ENCODE measurements at regions not wholly inside any gene's neighbourhood (a gene's known extent, or its start where the extent isn't known, plus 50 kb on each side); places are given as distances from the start of the nearest gene placed in this dataset.

GRCh38 chr2:60629801-60630385 lies 76.4 kb upstream of the BCL11A start:
- H3K4me3 ChIP-seq (ENCODE audit: low read depth, low read length) = no peak overlapping the region
- DNase-seq (ENCODE audit: low read depth, low spot score) = no peak
- in situ Hi-C loops (cut with HindIII; ENCODE audit: low sequenced_read_pairs) = no loop called here
- TF ChIP-seq, protein P1, sequence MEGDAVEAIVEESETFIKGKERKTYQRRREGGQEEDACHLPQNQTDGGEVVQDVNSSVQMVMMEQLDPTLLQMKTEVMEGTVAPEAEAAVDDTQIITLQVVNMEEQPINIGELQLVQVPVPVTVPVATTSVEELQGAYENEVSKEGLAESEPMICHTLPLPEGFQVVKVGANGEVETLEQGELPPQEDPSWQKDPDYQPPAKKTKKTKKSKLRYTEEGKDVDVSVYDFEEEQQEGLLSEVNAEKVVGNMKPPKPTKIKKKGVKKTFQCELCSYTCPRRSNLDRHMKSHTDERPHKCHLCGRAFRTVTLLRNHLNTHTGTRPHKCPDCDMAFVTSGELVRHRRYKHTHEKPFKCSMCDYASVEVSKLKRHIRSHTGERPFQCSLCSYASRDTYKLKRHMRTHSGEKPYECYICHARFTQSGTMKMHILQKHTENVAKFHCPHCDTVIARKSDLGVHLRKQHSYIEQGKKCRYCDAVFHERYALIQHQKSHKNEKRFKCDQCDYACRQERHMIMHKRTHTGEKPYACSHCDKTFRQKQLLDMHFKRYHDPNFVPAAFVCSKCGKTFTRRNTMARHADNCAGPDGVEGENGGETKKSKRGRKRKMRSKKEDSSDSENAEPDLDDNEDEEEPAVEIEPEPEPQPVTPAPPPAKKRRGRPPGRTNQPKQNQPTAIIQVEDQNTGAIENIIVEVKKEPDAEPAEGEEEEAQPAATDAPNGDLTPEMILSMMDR (IDR thresholded peaks at IDR 0.05; ENCODE audit: low read depth, low read length) = no peak

- TF ChIP-seq, protein P1 (IDR thresholded peaks at IDR 0.05; ENCODE audit: low read depth, low read length) = no peak
- in situ Hi-C loops (cut with HindIII; ENCODE audit: low sequenced_read_pairs) = no loop called here
- DNase-seq (ENCODE audit: low read depth, low spot score) = no peak
- H3K4me3 ChIP-seq (ENCODE audit: low read depth, low read length) = no peak overlapping the region
These were observed 80.2 kb upstream of the BCL11A start for GRCh38 chr2:60633615-60634014.

DNA sequence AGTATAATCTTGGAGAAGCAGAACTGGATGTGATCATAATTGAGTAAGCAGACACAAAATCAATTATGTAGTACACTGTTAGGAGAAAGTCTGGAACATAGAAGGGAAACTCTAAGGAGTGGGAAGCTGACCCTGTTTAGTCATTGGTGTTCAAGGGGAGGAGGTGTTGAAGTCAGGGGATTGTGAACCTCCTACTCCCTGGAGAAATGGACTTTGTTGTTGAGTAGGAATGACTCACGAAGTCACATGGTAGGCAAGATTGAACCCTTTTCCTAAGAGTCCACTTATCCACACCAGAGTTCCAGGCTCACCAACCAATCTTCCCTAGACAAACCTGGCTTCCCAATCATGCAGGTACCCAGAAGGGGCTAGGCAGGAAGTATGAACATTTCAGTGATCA lies 81.0 kb upstream of the BCL11A start:
- H3K4me3 ChIP-seq (ENCODE audit: low read depth, low read length) = no peak overlapping the region
- TF ChIP-seq, protein P1 (IDR thresholded peaks at IDR 0.05; ENCODE audit: low read depth, low read length) = no peak
- in situ Hi-C loops (cut with HindIII; ENCODE audit: low sequenced_read_pairs) = no loop called here
- DNase-seq (ENCODE audit: low read depth, low spot score) = no peak

DNA sequence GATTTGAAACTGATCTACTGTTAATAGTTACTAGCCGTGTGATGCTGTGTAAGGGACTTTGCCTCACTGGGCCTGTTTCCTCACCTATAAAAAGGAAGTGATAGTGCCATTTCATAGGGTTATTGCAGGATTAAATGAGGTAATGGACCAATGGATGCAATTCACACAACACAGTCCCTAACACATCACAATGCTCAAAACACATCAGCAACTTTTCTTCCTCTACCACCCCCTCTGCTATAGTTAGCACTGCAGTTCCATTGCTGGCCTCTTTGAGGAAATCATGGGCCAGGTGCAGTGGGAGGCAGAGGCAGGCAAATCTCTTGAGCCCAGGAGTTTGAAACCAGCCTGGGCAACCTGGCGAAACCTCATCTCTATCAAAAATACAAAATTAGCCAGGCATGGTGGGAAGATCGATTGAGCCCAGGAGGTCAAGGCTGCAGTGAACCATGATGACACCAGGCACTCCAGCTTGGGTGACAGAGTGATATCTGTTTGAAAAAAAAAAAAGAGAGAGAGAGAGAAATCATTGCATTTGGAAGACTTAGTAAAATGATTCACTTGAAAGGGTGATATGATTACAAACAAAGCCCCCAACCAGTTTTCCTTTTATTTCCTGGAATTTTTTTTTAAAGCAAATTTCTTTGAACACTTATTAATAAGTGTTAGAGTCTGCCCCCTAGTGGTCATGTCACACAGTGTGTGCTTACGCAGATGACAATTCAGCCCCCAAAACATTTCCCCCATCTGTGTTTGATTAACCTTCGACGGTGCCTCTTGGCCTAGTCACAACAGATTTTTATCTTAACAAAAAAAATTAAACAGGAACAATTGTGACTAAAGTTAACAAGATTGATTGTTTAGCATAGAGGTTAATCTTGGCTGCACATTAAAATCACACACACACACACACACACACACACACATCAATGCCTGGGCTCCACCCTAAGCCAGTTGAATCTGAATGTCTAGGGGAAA lies 88.6 kb upstream of the BCL11A start:
- H3K4me3 ChIP-seq (ENCODE audit: low read depth, low read length) = no peak overlapping the region
- in situ Hi-C loops (cut with HindIII; ENCODE audit: low sequenced_read_pairs) = no loop called here
- peak; percentile 51 for DNase-seq (ENCODE audit: low read depth, low spot score)
- TF ChIP-seq, protein P1 (IDR thresholded peaks at IDR 0.05; ENCODE audit: low read depth, low read length) = peak; percentile 73

- H3K4me3 ChIP-seq (ENCODE audit: low read depth, low read length) = no peak overlapping the region
- no peak for DNase-seq (ENCODE audit: low read depth, low spot score)
- TF ChIP-seq, protein P1 (IDR thresholded peaks at IDR 0.05; ENCODE audit: low read depth, low read length) = no peak
- in situ Hi-C loops (cut with HindIII; ENCODE audit: low sequenced_read_pairs) = no loop called here
These were observed 90.3 kb upstream of the BCL11A start for GRCh38 chr2:60643747-60644146.

GRCh38 chr2:60644951-60645350 lies 91.5 kb upstream of the BCL11A start:
- in situ Hi-C loops (cut with HindIII; ENCODE audit: low sequenced_read_pairs) = no loop called here
- TF ChIP-seq, protein P1 (IDR thresholded peaks at IDR 0.05; ENCODE audit: low read depth, low read length) = no peak
- DNase-seq (ENCODE audit: low read depth, low spot score) = no peak
- H3K4me3 ChIP-seq (ENCODE audit: low read depth, low read length) = no peak overlapping the region

Measured in astrocyte of the spinal cord (primary cell).